GM12878 (cell line): ENCODE measurements at regions not wholly inside any gene's neighbourhood (a gene's known extent, or its start where the extent isn't known, plus 50 kb on each side); places are given as distances from the start of the nearest gene placed in this dataset.

Experiments
- ATAC-seq: fragments of 200-7000 bp; cut with Tn5 transposase; 3 replicates; pipeline ENCODE4 v1.9.1; 2020; ENCODE audit warnings: mild to moderate bottlenecking, moderate library complexity
- BruUV-seq: library from RNA; stranded (reverse); fragments of 400-500 nt; replicated peaks from 2 replicates; lab custom pipeline; 2021; lab: Mats Ljungman, UMichigan
- CTCF ChIA-PET: fragments of 300-600 bp; sonication (Branson Sonifier 250); formaldehyde crosslinking; extraction: SDS; loops from one replicate; lab custom pipeline; 2021; ENCODE audit warnings: inconsistent platforms; lab: Yijun Ruan, JAX
- POLR2A ChIA-PET: fragments of 350-600 bp; formaldehyde crosslinking; extraction: SDS; loops from one replicate; lab custom pipeline; 2021; ENCODE audit warnings: inconsistent platforms; lab: Charles Lee
- RAD21 ChIA-PET: fragments of 300-600 bp; sonication (Branson Sonifier 250); formaldehyde crosslinking; loops from one replicate; lab custom pipeline; 2023; ENCODE audit warnings: antibody characterized with exemption; ENCODE audit not compliant: unreplicated experiment; lab: Charles Lee
- SMC1A ChIA-PET: fragments of 300-600 bp; sonication (Branson Sonifier 250); formaldehyde crosslinking; loops from one replicate; lab custom pipeline; 2023; ENCODE audit not compliant: unreplicated experiment, uncharacterized antibody; lab: Charles Lee
- DNase-seq: peaks from one replicate; pipeline ENCODE4 v3.0.0-alpha.2; 2011; ENCODE audit warnings: low read depth, low spot score
- FAIRE-seq: peaks from 3 replicates; lab custom pipeline; 2011; peaks lifted over from hg19 to GRCh38; lab: Jason Lieb, UNC
- H2AFZ ChIP-seq: 2 replicates; pipeline ENCODE4 v1.6.0; 2011; ENCODE audit warnings: low read depth, low read length, control low read depth; ENCODE audit not compliant: control insufficient read depth
- H3K27ac ChIP-seq: 2 replicates; pipeline ENCODE4 v1.5.1; 2011; ENCODE audit warnings: control low read depth; ENCODE audit not compliant: control insufficient read depth, insufficient read depth
- H3K27me3 ChIP-seq, 2 experiments: replicated peaks in 1 of 2; 2 replicates each; pipeline versions ENCODE4 v1.6.0 to v1.6.1; 2011; ENCODE audit warnings: low read length in 1 of 2; ENCODE audit not compliant: control insufficient read depth in 2 of 2, insufficient read depth in 2 of 2
- H3K36me3 ChIP-seq, 2 experiments: 2 replicates each; pipeline ENCODE4 v1.5.1; 2011; ENCODE audit warnings: low read length in 1 of 2; ENCODE audit not compliant: control insufficient read depth in 2 of 2, insufficient read depth in 2 of 2
- H3K4me1 ChIP-seq: 2 replicates; pipeline ENCODE4 v1.6.1; 2011; ENCODE audit warnings: mild to moderate bottlenecking, low read length, moderate library complexity, mixed read lengths; ENCODE audit not compliant: control insufficient read depth, insufficient read depth
- H3K4me2 ChIP-seq: 2 replicates; pipeline ENCODE4 v1.6.0; 2011; ENCODE audit warnings: control low read depth; ENCODE audit not compliant: control insufficient read depth, insufficient read depth
- H3K4me3 ChIP-seq: fragments of 200-600 bp; sonication (generic); 2 replicates; pipeline ENCODE4 v1.5.1; 2016
- H3K79me2 ChIP-seq: 2 replicates; pipeline ENCODE4 v1.6.0; 2011; ENCODE audit warnings: low read length; ENCODE audit not compliant: control insufficient read depth, insufficient read depth
- H3K9ac ChIP-seq: 2 replicates; pipeline ENCODE4 v1.8.0; 2011; ENCODE audit warnings: low read length, control low read depth, mixed read lengths; ENCODE audit not compliant: control insufficient read depth, insufficient read depth
- H3K9me3 ChIP-seq: replicated peaks from 3 replicates; pipeline ENCODE4 v1.5.1; 2011; ENCODE audit warnings: mild to moderate bottlenecking, low read length; ENCODE audit not compliant: control insufficient read depth, insufficient read depth
- H4K20me1 ChIP-seq: 2 replicates; pipeline ENCODE4 v1.6.0; 2011; ENCODE audit not compliant: control insufficient read depth, insufficient read depth
- CREM ChIP-seq: IDR thresholded peaks from 2 replicates; pipeline ENCODE4 v1.6.1; 2014; ENCODE audit warnings: antibody characterized with exemption, low read depth
- EED ChIP-seq: sonication (generic); IDR thresholded peaks from 2 replicates; pipeline ENCODE4 v1.6.1; 2016; ENCODE audit warnings: antibody characterized with exemption, low read depth
- GATAD2B ChIP-seq: fragments of 450-650 bp; conservative IDR thresholded peaks from 2 replicates; pipeline ENCODE4 v1.6.1; 2017; ENCODE audit warnings: low read depth, mild to moderate bottlenecking, moderate library complexity
- IRF4 ChIP-seq: IDR thresholded peaks from 2 replicates; pipeline ENCODE4 v1.6.1; 2011; ENCODE audit warnings: low read depth, low read length
- LARP7 ChIP-seq: fragments of 450-650 bp; IDR thresholded peaks from 2 replicates; pipeline ENCODE4 v1.6.1; 2017; ENCODE audit warnings: mild to moderate bottlenecking
- RB1 ChIP-seq: fragments of 450-650 bp; formaldehyde crosslinking; IDR thresholded peaks from 2 replicates; pipeline ENCODE4 v1.6.1; 2017; ENCODE audit warnings: mild to moderate bottlenecking, borderline replicate concordance
- SPI1 ChIP-seq: IDR thresholded peaks from 2 replicates; pipeline ENCODE4 v1.6.1; 2011; ENCODE audit warnings: low read depth, mild to moderate bottlenecking, low read length, moderate library complexity, borderline replicate concordance; ENCODE audit not compliant: insufficient read depth
- SUPT20H ChIP-seq: IDR thresholded peaks from 2 replicates; pipeline ENCODE4 v1.6.1; 2011; ENCODE audit warnings: low read depth, mild to moderate bottlenecking, low read length, moderate library complexity, borderline replicate concordance; ENCODE audit not compliant: control insufficient read depth
- SUZ12 ChIP-seq: fragments of 200-600 bp; sonication (generic); IDR thresholded peaks from one replicate; pipeline ENCODE4 v1.6.1; 2018; ENCODE audit warnings: antibody characterized with exemption, mild to moderate bottlenecking; ENCODE audit not compliant: unreplicated experiment
- ZNF207 ChIP-seq: fragments of 450-650 bp; IDR thresholded peaks from 2 replicates; pipeline ENCODE4 v1.6.1; 2014; ENCODE audit warnings: antibody characterized with exemption, mild to moderate bottlenecking, borderline replicate concordance
- WGBS: methylation state at CpG from one replicate; pipeline ENCODE4 v1.1.6; 2016; ENCODE audit warnings: low lambda C conversion rate; ENCODE audit not compliant: insufficient replicate concordance, insufficient coverage; ENCODE audit errors: missing lambda C conversion rate; 5-methylcytosine and 5-hydroxymethylcytosine counted together
- in situ Hi-C: fragments of 300-500 bp; cut with MboI; formaldehyde crosslinking; loops from 9 replicates; pipeline ENCODE4 v1.14.3; 2018; ENCODE audit warnings: mixed read lengths
- intact Hi-C: fragments of 100-400 bp; cut with micrococcal nuclease; formaldehyde crosslinking; loops from one replicate; pipeline ENCODE4 v1.14.2; 2022; ENCODE audit not compliant: unreplicated experiment
- TF ChIP-seq, protein P1 (sequence below): fragments of 450-650 bp; IDR thresholded peaks from 2 replicates; pipeline ENCODE4 v1.6.1; 2016; ENCODE audit warnings: mild to moderate bottlenecking, moderate library complexity, borderline replicate concordance
- TF ChIP-seq, protein P2 (sequence below): fragments of 450-650 bp; IDR thresholded peaks from 2 replicates; pipeline ENCODE4 v1.6.1; 2017; ENCODE audit warnings: low read depth, mild to moderate bottlenecking, moderate library complexity
- TF ChIP-seq, protein P3 (sequence below): fragments of 450-650 bp; formaldehyde crosslinking; IDR thresholded peaks from 2 replicates; pipeline ENCODE4 v1.5.0; 2022; ENCODE audit warnings: mild to moderate bottlenecking, missing genetic modification characterization

DNA sequence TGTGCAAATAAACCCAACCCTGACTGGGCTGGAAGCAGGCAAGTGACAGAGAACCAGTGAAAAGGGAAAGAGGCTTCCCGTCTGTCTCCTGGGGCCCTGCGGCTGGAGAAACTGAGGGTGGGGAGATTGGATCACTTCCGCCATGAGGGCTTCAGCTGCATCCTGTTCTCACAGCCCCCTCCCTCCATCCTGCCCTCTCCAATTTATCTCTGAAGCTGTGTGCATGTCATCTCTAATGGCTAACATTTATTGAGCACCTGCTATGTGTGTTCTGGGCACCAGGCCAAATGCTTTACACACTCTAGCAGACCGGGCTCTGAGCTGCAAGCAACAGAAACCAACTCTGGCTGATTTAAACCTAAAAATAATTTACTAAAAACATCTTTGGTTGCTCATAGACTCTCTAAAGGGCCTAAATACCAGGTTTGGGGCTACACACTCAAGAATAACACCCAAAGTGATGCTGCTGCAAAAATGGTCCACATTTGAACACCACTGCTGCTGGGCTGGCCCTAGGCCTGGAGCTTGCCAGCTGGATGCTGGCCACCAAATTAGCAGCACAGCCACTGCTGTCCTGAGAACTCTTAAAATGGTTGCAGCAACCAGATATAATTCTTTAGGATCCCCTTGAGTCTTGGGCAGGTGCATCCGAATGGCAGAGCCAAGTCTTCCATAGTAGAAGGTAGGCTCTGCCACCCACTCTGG is 123.6 kb upstream of the LRFN2 start:
- 11% methylated on average over 4 of the region's 5 CpGs for WGBS
- intact Hi-C loops (no loop called here), in situ Hi-C loops (no loop called here)
- Histone ChIP-seq H4K20me1 (no peaks in the 10 kb centered on the region; the same call in 1 of the 2 replicates), H3K36me3 (no peaks in the 10 kb centered on the region), H3K27ac (no peak overlapping the region), H3K9me3 (no peaks in the 10 kb centered on the region), H3K4me1 (peaks cover 9% of the 10 kb centered on the region), H3K79me2 (no peaks in the 10 kb centered on the region), H3K9ac (no peak overlapping the region), H2AFZ (no peak overlapping the region), H3K4me2 (peak overlapping the region; percentile 21; the same call in 1 of the 2 replicates), H3K27me3 (no peaks in the 10 kb centered on the region; a peak in 2 of 4 replicates), H3K4me3 (no peak overlapping the region)
- CTCF ChIA-PET: no interaction called here
- ATAC-seq (no peak; the same call in 2 of the 3 replicates), DNase-seq (peak; percentile 15), FAIRE-seq (peak; percentile 56)
- RAD21 ChIA-PET: no interaction called here
- SMC1A ChIA-PET: no interaction called here
- no peak for TF ChIP-seq IRF4
- TF ChIP-seq ZNF207: no peak
- no peak for TF ChIP-seq EED
- TF ChIP-seq LARP7: no peak
- TF ChIP-seq SUPT20H: no peak
- no peak for TF ChIP-seq CREM
- TF ChIP-seq SPI1: no peak
- TF ChIP-seq, protein P1, sequence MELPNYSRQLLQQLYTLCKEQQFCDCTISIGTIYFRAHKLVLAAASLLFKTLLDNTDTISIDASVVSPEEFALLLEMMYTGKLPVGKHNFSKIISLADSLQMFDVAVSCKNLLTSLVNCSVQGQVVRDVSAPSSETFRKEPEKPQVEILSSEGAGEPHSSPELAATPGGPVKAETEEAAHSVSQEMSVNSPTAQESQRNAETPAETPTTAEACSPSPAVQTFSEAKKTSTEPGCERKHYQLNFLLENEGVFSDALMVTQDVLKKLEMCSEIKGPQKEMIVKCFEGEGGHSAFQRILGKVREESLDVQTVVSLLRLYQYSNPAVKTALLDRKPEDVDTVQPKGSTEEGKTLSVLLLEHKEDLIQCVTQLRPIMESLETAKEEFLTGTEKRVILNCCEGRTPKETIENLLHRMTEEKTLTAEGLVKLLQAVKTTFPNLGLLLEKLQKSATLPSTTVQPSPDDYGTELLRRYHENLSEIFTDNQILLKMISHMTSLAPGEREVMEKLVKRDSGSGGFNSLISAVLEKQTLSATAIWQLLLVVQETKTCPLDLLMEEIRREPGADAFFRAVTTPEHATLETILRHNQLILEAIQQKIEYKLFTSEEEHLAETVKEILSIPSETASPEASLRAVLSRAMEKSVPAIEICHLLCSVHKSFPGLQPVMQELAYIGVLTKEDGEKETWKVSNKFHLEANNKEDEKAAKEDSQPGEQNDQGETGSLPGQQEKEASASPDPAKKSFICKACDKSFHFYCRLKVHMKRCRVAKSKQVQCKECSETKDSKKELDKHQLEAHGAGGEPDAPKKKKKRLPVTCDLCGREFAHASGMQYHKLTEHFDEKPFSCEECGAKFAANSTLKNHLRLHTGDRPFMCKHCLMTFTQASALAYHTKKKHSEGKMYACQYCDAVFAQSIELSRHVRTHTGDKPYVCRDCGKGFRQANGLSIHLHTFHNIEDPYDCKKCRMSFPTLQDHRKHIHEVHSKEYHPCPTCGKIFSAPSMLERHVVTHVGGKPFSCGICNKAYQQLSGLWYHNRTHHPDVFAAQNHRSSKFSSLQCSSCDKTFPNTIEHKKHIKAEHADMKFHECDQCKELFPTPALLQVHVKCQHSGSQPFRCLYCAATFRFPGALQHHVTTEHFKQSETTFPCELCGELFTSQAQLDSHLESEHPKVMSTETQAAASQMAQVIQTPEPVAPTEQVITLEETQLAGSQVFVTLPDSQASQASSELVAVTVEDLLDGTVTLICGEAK: no peak
- no peak for TF ChIP-seq SUZ12
- TF ChIP-seq, protein P2, sequence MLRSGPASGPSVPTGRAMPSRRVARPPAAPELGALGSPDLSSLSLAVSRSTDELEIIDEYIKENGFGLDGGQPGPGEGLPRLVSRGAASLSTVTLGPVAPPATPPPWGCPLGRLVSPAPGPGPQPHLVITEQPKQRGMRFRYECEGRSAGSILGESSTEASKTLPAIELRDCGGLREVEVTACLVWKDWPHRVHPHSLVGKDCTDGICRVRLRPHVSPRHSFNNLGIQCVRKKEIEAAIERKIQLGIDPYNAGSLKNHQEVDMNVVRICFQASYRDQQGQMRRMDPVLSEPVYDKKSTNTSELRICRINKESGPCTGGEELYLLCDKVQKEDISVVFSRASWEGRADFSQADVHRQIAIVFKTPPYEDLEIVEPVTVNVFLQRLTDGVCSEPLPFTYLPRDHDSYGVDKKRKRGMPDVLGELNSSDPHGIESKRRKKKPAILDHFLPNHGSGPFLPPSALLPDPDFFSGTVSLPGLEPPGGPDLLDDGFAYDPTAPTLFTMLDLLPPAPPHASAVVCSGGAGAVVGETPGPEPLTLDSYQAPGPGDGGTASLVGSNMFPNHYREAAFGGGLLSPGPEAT: no peak
- TF ChIP-seq RB1: no peak
- TF ChIP-seq GATAD2B: no peak
- TF ChIP-seq, protein P3, sequence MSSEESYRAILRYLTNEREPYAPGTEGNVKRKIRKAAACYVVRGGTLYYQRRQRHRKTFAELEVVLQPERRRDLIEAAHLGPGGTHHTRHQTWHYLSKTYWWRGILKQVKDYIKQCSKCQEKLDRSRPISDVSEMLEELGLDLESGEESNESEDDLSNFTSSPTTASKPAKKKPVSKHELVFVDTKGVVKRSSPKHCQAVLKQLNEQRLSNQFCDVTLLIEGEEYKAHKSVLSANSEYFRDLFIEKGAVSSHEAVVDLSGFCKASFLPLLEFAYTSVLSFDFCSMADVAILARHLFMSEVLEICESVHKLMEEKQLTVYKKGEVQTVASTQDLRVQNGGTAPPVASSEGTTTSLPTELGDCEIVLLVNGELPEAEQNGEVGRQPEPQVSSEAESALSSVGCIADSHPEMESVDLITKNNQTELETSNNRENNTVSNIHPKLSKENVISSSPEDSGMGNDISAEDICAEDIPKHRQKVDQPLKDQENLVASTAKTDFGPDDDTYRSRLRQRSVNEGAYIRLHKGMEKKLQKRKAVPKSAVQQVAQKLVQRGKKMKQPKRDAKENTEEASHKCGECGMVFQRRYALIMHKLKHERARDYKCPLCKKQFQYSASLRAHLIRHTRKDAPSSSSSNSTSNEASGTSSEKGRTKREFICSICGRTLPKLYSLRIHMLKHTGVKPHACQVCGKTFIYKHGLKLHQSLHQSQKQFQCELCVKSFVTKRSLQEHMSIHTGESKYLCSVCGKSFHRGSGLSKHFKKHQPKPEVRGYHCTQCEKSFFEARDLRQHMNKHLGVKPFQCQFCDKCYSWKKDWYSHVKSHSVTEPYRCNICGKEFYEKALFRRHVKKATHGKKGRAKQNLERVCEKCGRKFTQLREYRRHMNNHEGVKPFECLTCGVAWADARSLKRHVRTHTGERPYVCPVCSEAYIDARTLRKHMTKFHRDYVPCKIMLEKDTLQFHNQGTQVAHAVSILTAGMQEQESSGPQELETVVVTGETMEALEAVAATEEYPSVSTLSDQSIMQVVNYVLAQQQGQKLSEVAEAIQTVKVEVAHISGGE (CRISPR knock-in tag): no peak
- no TSS peak for BruUV-seq
- POLR2A ChIA-PET: no interaction called here
